HepG2 (cell line): ENCODE measurements at regions not wholly inside any gene's neighbourhood (a gene's known extent, or its start where the extent isn't known, plus 50 kb on each side); places are given as distances from the start of the nearest gene placed in this dataset.

Source experiments
- ATAC-seq: fragments of 200-7000 bp; cut with Tn5 transposase; 3 replicates; pipeline ENCODE4 v1.9.1; 2020; ENCODE audit warnings: mild to moderate bottlenecking, moderate library complexity
- BruUV-seq: library from RNA; stranded (reverse); fragments of 400-500 nt; replicated peaks from 2 replicates; lab custom pipeline; 2021; lab: Mats Ljungman, UMichigan
- CTCF ChIA-PET: fragments of 300-600 bp; formaldehyde crosslinking; extraction: SDS; loops from one replicate; lab custom pipeline; 2021; ENCODE audit warnings: low total read pairs, inconsistent platforms, low intra/inter-chr PET ratio; lab: Yijun Ruan, JAX
- POLR2A ChIA-PET: fragments of 350-600 bp; sonication (Branson Sonifier 250); formaldehyde crosslinking; loops from one replicate; lab custom pipeline; 2020; ENCODE audit warnings: antibody characterized with exemption, inconsistent platforms; lab: Yijun Ruan, JAX
- DNase-seq: peaks from one replicate; pipeline ENCODE4 v3.0.0-alpha.2; 2015; ENCODE audit warnings: low spot score
- FAIRE-seq: peaks from 3 replicates; lab custom pipeline; 2011; peaks lifted over from hg19 to GRCh38; lab: Jason Lieb, UNC
- H2AFZ ChIP-seq: one replicate; pipeline ENCODE4 v1.6.1; 2011; ENCODE audit warnings: low read length, inconsistent platforms
- H3K27ac ChIP-seq: fragments of 300-600 bp; 3 replicates; pipeline ENCODE4 v1.8.0; 2011; ENCODE audit warnings: mixed run types, mild to moderate bottlenecking, mixed read lengths, low read length, inconsistent platforms; ENCODE audit not compliant: insufficient read depth; ENCODE audit errors: extremely low read length
- H3K27me3 ChIP-seq, 2 experiments: fragments of 200-600 bp in 1 of 2; 2 replicates in 1 of 2; 3 replicates in 1 of 2; pipeline versions ENCODE4 v1.6.0 to v1.8.0; 2011; ENCODE audit warnings: low read length in 2 of 2, mild to moderate bottlenecking in 2 of 2, moderate library complexity in 2 of 2, inconsistent platforms in 1 of 2; ENCODE audit not compliant: insufficient read depth in 2 of 2, control insufficient read depth in 1 of 2
- H3K36me3 ChIP-seq, 2 experiments: fragments of 200-600 bp in 1 of 2; replicated peaks in 1 of 2; 2 replicates in 1 of 2; 3 replicates in 1 of 2; pipeline versions ENCODE4 v1.5.1 to v1.8.0; 2011; ENCODE audit warnings: low read length in 2 of 2, inconsistent platforms in 1 of 2; ENCODE audit not compliant: insufficient read depth in 2 of 2, control insufficient read depth in 1 of 2
- H3K4me1 ChIP-seq: 2 replicates; pipeline ENCODE4 v1.5.1; 2012; ENCODE audit warnings: low read length, inconsistent platforms; ENCODE audit not compliant: insufficient read depth
- H3K4me2 ChIP-seq: 2 replicates; pipeline ENCODE4 v1.6.0; 2011; ENCODE audit warnings: low read depth, low read length, inconsistent platforms
- H3K4me3 ChIP-seq, 3 experiments: fragments of 200-600 bp in 1 of 3; sonication (generic), shearing (Covaris generic) in 1 of 3; replicated peaks in 1 of 3; 2 replicates each; pipeline ENCODE4 v1.5.1; 2011 to 2016; ENCODE audit warnings: low read length in 3 of 3, inconsistent platforms in 2 of 3, low read depth in 2 of 3, mild to moderate bottlenecking in 2 of 3, control low read depth in 1 of 3, mixed read lengths in 1 of 3; ENCODE audit not compliant: insufficient read depth in 1 of 3
- H3K79me2 ChIP-seq: one replicate; pipeline ENCODE4 v1.6.1; 2011; ENCODE audit warnings: low read length, inconsistent platforms; ENCODE audit not compliant: insufficient read depth
- H3K9ac ChIP-seq: 2 replicates; pipeline ENCODE4 v1.6.0; 2011; ENCODE audit warnings: mild to moderate bottlenecking, low read depth, low read length, inconsistent platforms; ENCODE audit not compliant: insufficient read depth
- H3K9me3 ChIP-seq: 2 replicates; pipeline ENCODE4 v1.5.1; 2012; ENCODE audit warnings: mild to moderate bottlenecking, low read length
- H4K20me1 ChIP-seq: 2 replicates; pipeline ENCODE4 v1.6.0; 2011; ENCODE audit warnings: inconsistent platforms, mild to moderate bottlenecking, low read length, moderate library complexity; ENCODE audit not compliant: insufficient read depth
- AHDC1 ChIP-seq: sonication (generic); formaldehyde crosslinking; IDR thresholded peaks from 2 replicates; pipeline ENCODE4 v1.5.1; 2020; ENCODE audit warnings: mild to moderate bottlenecking, missing genetic modification reagents, borderline replicate concordance
- ARID5B ChIP-seq: IDR thresholded peaks from 2 replicates; pipeline ENCODE4 v1.4.0; 2020; ENCODE audit warnings: mild to moderate bottlenecking, missing genetic modification reagents
- CCDC6 ChIP-seq: sonication (generic); formaldehyde crosslinking; IDR thresholded peaks from 2 replicates; pipeline ENCODE4 v1.8.1; 2022; ENCODE audit warnings: mild to moderate bottlenecking, missing genetic modification reagents, moderate library complexity
- CHD4 ChIP-seq: fragments of 200-600 bp; sonication (generic); IDR thresholded peaks from 2 replicates; pipeline ENCODE4 v1.7.0; 2017; ENCODE audit warnings: mild to moderate bottlenecking, low read length, borderline replicate concordance
- CREM ChIP-seq, 2 experiments: sonication (generic) in 1 of 2; formaldehyde crosslinking in 1 of 2; IDR thresholded peaks; 2 replicates each; pipeline versions ENCODE4 v1.4.0 to v1.6.1; 2016 to 2020; ENCODE audit warnings: antibody characterized with exemption in 1 of 2, mild to moderate bottlenecking in 1 of 2, missing genetic modification reagents in 1 of 2
- GMEB1 ChIP-seq: sonication (generic); formaldehyde crosslinking; IDR thresholded peaks from 2 replicates; pipeline ENCODE4 v1.5.1; 2020; ENCODE audit warnings: missing genetic modification reagents, mild to moderate bottlenecking, borderline replicate concordance
- HES4 ChIP-seq: sonication (generic); formaldehyde crosslinking; IDR thresholded peaks from 2 replicates; pipeline ENCODE4 v1.9.0; 2021; ENCODE audit warnings: mild to moderate bottlenecking, missing genetic modification reagents, borderline replicate concordance
- KMT2B ChIP-seq: IDR thresholded peaks from 2 replicates; pipeline ENCODE4 v1.6.1; 2016; ENCODE audit warnings: missing genetic modification reagents, missing compliant biosample characterization
- ZNF605 ChIP-seq: sonication (generic); formaldehyde crosslinking; IDR thresholded peaks from 2 replicates; pipeline ENCODE4 v1.8.0; 2022; ENCODE audit warnings: mild to moderate bottlenecking, missing genetic modification reagents
- ZNF703 ChIP-seq: sonication (generic); formaldehyde crosslinking; IDR thresholded peaks from 2 replicates; pipeline ENCODE4 v1.5.1; 2020; ENCODE audit warnings: missing genetic modification reagents, mild to moderate bottlenecking, moderate library complexity, borderline replicate concordance
- WGBS: methylation state at CpG from one replicate; pipeline ENCODE4 v1.1.6; 2017; ENCODE audit warnings: low lambda C conversion rate; 5-methylcytosine and 5-hydroxymethylcytosine counted together
- in situ Hi-C: cut with HindIII; loops from 2 replicates; pipeline ENCODE4 v1.10.0; 2017; ENCODE audit warnings: low pct_unique_long_range_greater_than_20kb; ENCODE audit not compliant: extremely low pct_ligation_motif_present
- intact Hi-C: fragments of 100-400 bp; cut with micrococcal nuclease; formaldehyde crosslinking; loops from one replicate; pipeline ENCODE4 v1.10.0; 2022; ENCODE audit not compliant: unreplicated experiment

- FAIRE-seq (no peak), ATAC-seq (no peak), DNase-seq (no peak)
- no peak overlapping the region for H3K9ac ChIP-seq
- WGBS, result 16% methylated on average over 2 of the region's 2 CpGs
- no peaks in the 10 kb centered on the region for H3K36me3 ChIP-seq
- in situ Hi-C loops (no loop called here), intact Hi-C loops (no loop called here)
- H3K4me3 ChIP-seq, result no peak overlapping the region
- H3K9me3 ChIP-seq, result no peaks in the 10 kb centered on the region
- ChIA-PET CTCF (no interaction called here), POLR2A (no interaction called here)
- H3K27me3 ChIP-seq, result no peaks in the 10 kb centered on the region
- no peak overlapping the region for H3K4me2 ChIP-seq
- H2AFZ ChIP-seq, result no peak overlapping the region
- H3K27ac ChIP-seq, result no peak overlapping the region
- H3K4me1 ChIP-seq, result no peaks in the 10 kb centered on the region
- no peaks in the 10 kb centered on the region for H3K79me2 ChIP-seq
- BruUV-seq, result no TSS peak
- no peaks in the 10 kb centered on the region for H4K20me1 ChIP-seq
- TF ChIP-seq GMEB1 (CRISPR knock-in tag), result no peak
- no peak for TF ChIP-seq ZNF605
- TF ChIP-seq CHD4, result no peak
- TF ChIP-seq ARID5B, result no peak
- TF ChIP-seq KMT2B (CRISPR knock-in tag), result no peak
- TF ChIP-seq HES4 (CRISPR knock-in tag), result no peak
- TF ChIP-seq CCDC6, result no peak
- no peak for TF ChIP-seq CREM (IDR thresholded peaks at IDR 0.05)
- no peak for TF ChIP-seq CREM (CRISPR knock-in tag; IDR thresholded peaks at IDR 0.05)
- no peak for TF ChIP-seq AHDC1 (CRISPR knock-in tag)
- no peak for TF ChIP-seq ZNF703
Observed at GRCh38 chr11:23893126-23893525, 603.7 kb upstream of the LUZP2 start.
